ENCODE measurements at regions not wholly inside any gene's neighbourhood (a gene's known extent, or its start where the extent isn't known, plus 50 kb on each side); places are given as distances from the start of the nearest gene placed in this dataset.

- TF ChIP-seq CEBPB (IDR thresholded peaks at IDR 0.05), result no peak
- no peak for TF ChIP-seq FOXM1 (IDR thresholded peaks at IDR 0.05; ENCODE audit: borderline replicate concordance, low read depth)
- no peak for TF ChIP-seq RAD21 (IDR thresholded peaks at IDR 0.05; ENCODE audit: low read depth)
Measured at GRCh38 chr2:66236816-66237802, 197.8 kb upstream of the MEIS1 start.

GRCh38 chr2:66236067-66236685 lies 198.7 kb upstream of the MEIS1 start:
- TF ChIP-seq TCF12 (IDR thresholded peaks at IDR 0.05; ENCODE audit: low read depth), result no peak

- no peak for TF ChIP-seq NFIC (IDR thresholded peaks at IDR 0.05)
- no peak for TF ChIP-seq REST (IDR thresholded peaks at IDR 0.05; ENCODE audit: low read depth)
- TF ChIP-seq TCF12 (IDR thresholded peaks at IDR 0.05; ENCODE audit: low read depth), result no peak
- no peak for TF ChIP-seq USF1 (IDR thresholded peaks at IDR 0.05)
- no peak for TF ChIP-seq TEAD4 (IDR thresholded peaks at IDR 0.05)
- no peak for TF ChIP-seq YY1 (IDR thresholded peaks at IDR 0.05; ENCODE audit: low read depth)
Measured at GRCh38 chr2:66235428-66235827, 199.5 kb upstream of the MEIS1 start.

- TF ChIP-seq EGR1 (IDR thresholded peaks at IDR 0.05), result no peak
- no peak for TF ChIP-seq CEBPB (IDR thresholded peaks at IDR 0.05)
- TF ChIP-seq YY1 (IDR thresholded peaks at IDR 0.05; ENCODE audit: low read depth), result no peak
- no peak for TF ChIP-seq REST (IDR thresholded peaks at IDR 0.05; ENCODE audit: low read depth)
- no peak for TF ChIP-seq TEAD4 (IDR thresholded peaks at IDR 0.05)
- TF ChIP-seq USF1 (IDR thresholded peaks at IDR 0.05), result no peak
- TF ChIP-seq NFIC (IDR thresholded peaks at IDR 0.05), result no peak
- no peak for TF ChIP-seq MAX (IDR thresholded peaks at IDR 0.05)
- no peak for TF ChIP-seq EP300 (IDR thresholded peaks at IDR 0.05; ENCODE audit: borderline replicate concordance)
- no peak for TF ChIP-seq TAF1 (IDR thresholded peaks at IDR 0.05; ENCODE audit: low read depth)
- no peak for TF ChIP-seq RAD21 (IDR thresholded peaks at IDR 0.05; ENCODE audit: low read depth)
- TF ChIP-seq FOXM1 (IDR thresholded peaks at IDR 0.05; ENCODE audit: borderline replicate concordance, low read depth), result no peak
- TF ChIP-seq CREB1 (IDR thresholded peaks at IDR 0.05; ENCODE audit: low read depth), result no peak
- TF ChIP-seq TCF12 (IDR thresholded peaks at IDR 0.05; ENCODE audit: low read depth), result no peak
- no peak for TF ChIP-seq ZBTB7A (IDR thresholded peaks at IDR 0.05; ENCODE audit: low read depth)
Measured at GRCh38 chr2:66233981-66234380, 200.9 kb upstream of the MEIS1 start.

- TF ChIP-seq CEBPB (IDR thresholded peaks at IDR 0.05), result no peak
- no peak for TF ChIP-seq EGR1 (IDR thresholded peaks at IDR 0.05)
- TF ChIP-seq REST (IDR thresholded peaks at IDR 0.05; ENCODE audit: low read depth), result no peak
- no peak for TF ChIP-seq USF1 (IDR thresholded peaks at IDR 0.05)
Measured at GRCh38 chr2:66228128-66228547, 206.8 kb upstream of the MEIS1 start.
